RWPE2 (cell line): ENCODE measurements at regions not wholly inside any gene's neighbourhood (a gene's known extent, or its start where the extent isn't known, plus 50 kb on each side); places are given as distances from the start of the nearest gene placed in this dataset.
"Not testable (repeated sequence)": the region's sequence is repeated elsewhere in the genome, so short reads cannot be mapped to it uniquely, and the experiment has no call there.

ENCODE experiments used
- ATAC-seq: fragments of 200-7000 bp; cut with Tn5 transposase; 3 replicates; pipeline ENCODE4 v1.9.1; 2021; ENCODE audit warnings: low read depth
- DNase-seq: peaks from one replicate; pipeline ENCODE4 v3.0.0-alpha.2; 2020; ENCODE audit warnings: low spot score
- H3K27ac ChIP-seq: fragments of 450-650 bp; 2 replicates; pipeline ENCODE4 v1.5.1; 2017; ENCODE audit warnings: mild to moderate bottlenecking; ENCODE audit not compliant: poor library complexity, severe bottlenecking
- H3K27me3 ChIP-seq: fragments of 250-450 bp; sonication (Bioruptor Pico); 2 replicates; pipeline ENCODE4 v1.5.1; 2021; ENCODE audit warnings: mild to moderate bottlenecking, moderate library complexity; ENCODE audit not compliant: insufficient read depth, poor library complexity, severe bottlenecking
- H3K36me3 ChIP-seq: fragments of 250-450 bp; sonication (Bioruptor Pico); 2 replicates; pipeline ENCODE4 v1.5.1; 2020; ENCODE audit warnings: low read depth, mild to moderate bottlenecking, moderate library complexity
- H3K4me1 ChIP-seq: fragments of 250-450 bp; sonication (Bioruptor Pico); 2 replicates; pipeline ENCODE4 v1.5.1; 2021; ENCODE audit warnings: mild to moderate bottlenecking, moderate library complexity; ENCODE audit not compliant: insufficient read depth, poor library complexity, severe bottlenecking
- H3K4me3 ChIP-seq: fragments of 250-450 bp; sonication (Bioruptor Pico); 2 replicates; pipeline ENCODE4 v1.5.1; 2021; ENCODE audit warnings: mild to moderate bottlenecking, moderate library complexity; ENCODE audit not compliant: severe bottlenecking
- H3K9me3 ChIP-seq: fragments of 250-450 bp; sonication (Bioruptor Pico); 2 replicates; pipeline ENCODE4 v1.5.1; 2021; ENCODE audit warnings: mild to moderate bottlenecking, moderate library complexity; ENCODE audit not compliant: severe bottlenecking
- TF ChIP-seq, protein P1 (sequence below): fragments of 450-650 bp; IDR thresholded peaks from one replicate; pipeline ENCODE4 v1.5.1; 2017; ENCODE audit warnings: mild to moderate bottlenecking, moderate library complexity; ENCODE audit not compliant: poor library complexity, severe bottlenecking

DNA sequence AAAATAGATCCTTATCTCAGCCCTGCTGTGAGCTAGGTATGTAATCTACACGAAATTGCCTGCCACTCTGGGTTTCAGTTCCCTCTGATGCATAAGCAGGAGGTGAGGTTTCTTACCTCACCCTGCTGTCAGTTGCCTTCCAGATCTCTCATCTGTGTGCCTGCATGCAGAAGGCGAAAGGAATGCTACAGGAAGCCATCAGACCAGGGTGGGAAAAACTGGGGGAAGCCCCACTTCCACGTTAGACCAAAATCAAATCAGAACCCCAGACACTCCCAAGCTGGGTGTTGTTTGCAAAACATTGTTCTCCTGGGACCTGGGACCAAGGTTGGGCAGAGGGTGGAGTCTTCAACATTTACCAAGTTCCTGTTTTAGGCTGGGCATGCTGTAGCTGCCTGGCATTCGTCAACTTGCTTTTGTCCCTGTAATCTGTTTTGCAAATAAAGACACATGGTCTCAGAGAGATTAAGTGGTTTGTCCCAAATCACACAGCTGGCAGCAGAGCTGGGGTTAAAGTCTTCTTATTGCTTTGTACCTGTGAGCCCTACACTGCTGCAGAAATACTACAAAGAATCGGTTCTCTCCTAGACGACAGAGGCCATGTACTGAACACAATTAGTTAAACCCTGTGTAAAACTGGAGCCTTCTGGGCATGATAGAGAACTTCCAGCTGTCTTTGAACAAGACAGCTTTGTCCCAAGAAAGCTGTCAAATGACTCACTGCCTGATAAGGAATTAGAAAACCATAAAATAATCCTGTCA, 389.7 kb upstream of the RUNX1 start:
- ATAC-seq: no peak; the same call in 2 of the 3 replicates

DNA sequence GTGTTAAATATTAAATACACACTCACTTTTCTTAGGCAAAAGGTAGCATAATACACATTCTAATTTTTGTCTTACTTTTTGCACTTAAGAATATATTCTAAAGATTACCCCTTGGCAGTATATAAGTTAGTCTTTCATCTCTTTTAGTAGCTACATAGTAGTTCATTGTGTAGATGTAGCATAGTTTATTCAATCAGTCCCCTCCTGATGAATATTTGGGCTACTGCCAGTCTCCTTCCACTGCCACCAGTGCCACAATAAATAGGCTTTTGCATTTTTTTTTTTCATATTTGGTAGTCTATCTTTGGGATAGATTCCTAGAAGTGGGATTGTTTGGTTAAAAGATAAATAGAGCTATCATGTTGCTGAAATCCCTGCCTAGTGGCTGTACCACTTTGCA, 388.8 kb upstream of the RUNX1 start:
- DNase-seq: no peak
- TF ChIP-seq, protein P1, sequence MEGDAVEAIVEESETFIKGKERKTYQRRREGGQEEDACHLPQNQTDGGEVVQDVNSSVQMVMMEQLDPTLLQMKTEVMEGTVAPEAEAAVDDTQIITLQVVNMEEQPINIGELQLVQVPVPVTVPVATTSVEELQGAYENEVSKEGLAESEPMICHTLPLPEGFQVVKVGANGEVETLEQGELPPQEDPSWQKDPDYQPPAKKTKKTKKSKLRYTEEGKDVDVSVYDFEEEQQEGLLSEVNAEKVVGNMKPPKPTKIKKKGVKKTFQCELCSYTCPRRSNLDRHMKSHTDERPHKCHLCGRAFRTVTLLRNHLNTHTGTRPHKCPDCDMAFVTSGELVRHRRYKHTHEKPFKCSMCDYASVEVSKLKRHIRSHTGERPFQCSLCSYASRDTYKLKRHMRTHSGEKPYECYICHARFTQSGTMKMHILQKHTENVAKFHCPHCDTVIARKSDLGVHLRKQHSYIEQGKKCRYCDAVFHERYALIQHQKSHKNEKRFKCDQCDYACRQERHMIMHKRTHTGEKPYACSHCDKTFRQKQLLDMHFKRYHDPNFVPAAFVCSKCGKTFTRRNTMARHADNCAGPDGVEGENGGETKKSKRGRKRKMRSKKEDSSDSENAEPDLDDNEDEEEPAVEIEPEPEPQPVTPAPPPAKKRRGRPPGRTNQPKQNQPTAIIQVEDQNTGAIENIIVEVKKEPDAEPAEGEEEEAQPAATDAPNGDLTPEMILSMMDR: no peak
- no peak overlapping the region for H3K27ac ChIP-seq

More for the DNA sequence above, 389.7 kb upstream of the RUNX1 start:
- no peaks in the 10 kb centered on the region for H3K9me3 ChIP-seq
- TF ChIP-seq, protein P1: no peak
- H3K4me3 ChIP-seq: no peak overlapping the region
- H3K27ac ChIP-seq: no peak overlapping the region
- no peaks in the 10 kb centered on the region for H3K27me3 ChIP-seq
- no peaks in the 10 kb centered on the region for H3K36me3 ChIP-seq
- DNase-seq: no peak
- H3K4me1 ChIP-seq: no peaks in the 10 kb centered on the region

DNA sequence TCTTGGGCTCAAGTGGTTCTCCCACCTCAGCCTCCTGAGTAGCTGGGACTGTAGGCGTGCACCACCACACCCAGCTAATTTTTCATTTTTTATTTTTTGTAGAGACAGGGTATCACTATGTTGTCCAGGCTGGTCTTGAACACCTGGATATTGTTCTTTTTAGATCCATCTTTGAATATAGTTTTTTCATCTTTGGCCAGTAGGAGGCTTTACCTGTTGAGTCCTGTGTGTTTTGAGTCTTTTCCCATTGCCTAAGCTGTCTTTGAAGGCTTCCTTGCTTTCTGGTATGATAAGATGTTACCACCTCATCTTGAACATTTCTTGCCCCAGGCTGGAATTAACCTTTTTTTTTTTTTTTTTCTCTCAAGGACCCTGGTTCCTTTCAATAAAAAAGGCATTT, 387.8 kb upstream of the RUNX1 start:
- H3K36me3 ChIP-seq: no peaks in the 10 kb centered on the region
- DNase-seq (no peak), ATAC-seq (no peak)
- no peaks in the 10 kb centered on the region for H3K27me3 ChIP-seq
- TF ChIP-seq, protein P1: peak; percentile 12
- H3K27ac ChIP-seq: no peak overlapping the region
- no peaks in the 10 kb centered on the region for H3K4me1 ChIP-seq
- no peak overlapping the region for H3K4me3 ChIP-seq
- H3K9me3 ChIP-seq: no peaks in the 10 kb centered on the region

More for the DNA sequence above, 388.8 kb upstream of the RUNX1 start:
- no peak overlapping the region for H3K4me3 ChIP-seq
- H3K4me1 ChIP-seq: no peaks in the 10 kb centered on the region
- no peaks in the 10 kb centered on the region for H3K36me3 ChIP-seq
- H3K27me3 ChIP-seq: no peaks in the 10 kb centered on the region
- ATAC-seq: no peak
- H3K9me3 ChIP-seq: no peaks in the 10 kb centered on the region

DNA sequence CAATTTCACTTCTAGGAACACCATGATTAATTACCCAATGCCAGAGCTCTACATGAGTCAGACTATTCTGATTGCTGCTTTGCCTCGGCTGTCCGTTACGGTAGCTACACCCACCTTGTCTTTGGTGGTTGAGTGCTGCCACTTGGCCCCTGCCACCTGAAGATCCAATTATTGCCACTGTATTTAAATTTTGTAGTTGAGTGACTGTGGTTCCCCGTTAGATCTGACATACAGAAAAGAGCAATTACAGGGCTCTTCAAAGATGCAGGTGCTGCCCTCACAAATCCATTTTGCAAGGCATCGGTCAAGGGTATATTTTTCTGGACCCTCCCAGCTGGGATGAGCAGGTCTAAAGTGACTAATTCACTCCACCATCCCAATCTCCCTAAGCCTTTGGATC, 383.5 kb upstream of the RUNX1 start:
- not testable (repeated sequence) for H3K27ac ChIP-seq, DNase-seq, H3K36me3 ChIP-seq, H3K4me1 ChIP-seq, H3K9me3 ChIP-seq, H3K27me3 ChIP-seq, H3K4me3 ChIP-seq, ATAC-seq

DNA sequence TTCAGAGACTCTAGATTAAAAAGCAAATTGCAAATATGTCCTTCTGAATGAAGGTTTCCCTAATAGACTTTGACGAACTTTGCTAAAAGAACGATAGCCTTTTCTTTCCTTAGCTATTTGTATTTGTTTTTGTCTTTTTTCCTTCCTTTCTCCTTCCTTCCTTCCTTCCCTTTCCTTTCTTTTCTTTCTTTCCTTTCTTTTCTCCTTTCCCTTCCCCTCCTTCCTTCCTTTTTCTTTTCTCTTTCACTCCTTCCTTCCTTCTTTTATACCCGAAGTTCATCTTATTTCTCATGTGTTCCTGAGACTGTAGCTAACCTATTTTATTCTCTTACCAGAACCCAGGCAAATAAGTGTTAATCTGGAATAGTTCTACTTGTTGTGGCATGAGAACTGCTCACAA, 381.2 kb upstream of the RUNX1 start:
- no peak overlapping the region for H3K4me3 ChIP-seq
- no peaks in the 10 kb centered on the region for H3K27me3 ChIP-seq
- ATAC-seq: no peak
- H3K9me3 ChIP-seq: no peaks in the 10 kb centered on the region
- H3K27ac ChIP-seq: no peak overlapping the region
- TF ChIP-seq, protein P1: no peak
- H3K36me3 ChIP-seq: no peaks in the 10 kb centered on the region
- no peaks in the 10 kb centered on the region for H3K4me1 ChIP-seq
- no peak for DNase-seq
